Keratinocyte (primary cell): ENCODE measurements at regions not wholly inside any gene's neighbourhood (a gene's known extent, or its start where the extent isn't known, plus 50 kb on each side); places are given as distances from the start of the nearest gene placed in this dataset.

ENCODE experiments used
- DNase-seq: peaks from one replicate; pipeline ENCODE4 v3.0.0-alpha.2; 2011; ENCODE audit warnings: low read depth, missing footprints, low spot score
- FAIRE-seq: peaks from 2 replicates; lab custom pipeline; 2011; peaks lifted over from hg19 to GRCh38; lab: Jason Lieb, UNC
- H2AFZ ChIP-seq: 2 replicates; pipeline ENCODE4 v1.6.0; 2012; ENCODE audit warnings: low read length, control low read depth, inconsistent platforms; ENCODE audit not compliant: control insufficient read depth
- H3K27ac ChIP-seq: 2 replicates; pipeline ENCODE4 v1.5.1; 2011; ENCODE audit warnings: low read length; ENCODE audit not compliant: control insufficient read depth, insufficient read depth
- H3K27me3 ChIP-seq: 3 replicates; pipeline ENCODE4 v1.6.0; 2011; ENCODE audit warnings: low read length; ENCODE audit not compliant: control insufficient read depth, insufficient read depth; ENCODE audit errors: extremely low read depth
- H3K36me3 ChIP-seq, 2 experiments: 2 replicates in 1 of 2; 3 replicates in 1 of 2; pipeline ENCODE4 v1.5.1; 2011; ENCODE audit warnings: low read length in 2 of 2, mild to moderate bottlenecking in 1 of 2; ENCODE audit not compliant: control insufficient read depth in 2 of 2, insufficient read depth in 2 of 2; ENCODE audit errors: extremely low read depth in 1 of 2
- H3K4me1 ChIP-seq: 3 replicates; pipeline ENCODE4 v1.5.1; 2011; ENCODE audit warnings: low read length; ENCODE audit not compliant: control insufficient read depth, insufficient read depth; ENCODE audit errors: extremely low read depth
- H3K4me2 ChIP-seq: 3 replicates; pipeline ENCODE4 v1.6.0; 2011; ENCODE audit warnings: low read depth, low read length; ENCODE audit not compliant: control insufficient read depth, insufficient read depth; ENCODE audit errors: extremely low read depth
- H3K4me3 ChIP-seq, 3 experiments: fragments of 200-600 bp in 1 of 3; sonication (generic) in 1 of 3; 2 replicates in 2 of 3; 3 replicates in 1 of 3; pipeline ENCODE4 v1.5.1; 2011 to 2016; ENCODE audit warnings: low read length in 3 of 3, mild to moderate bottlenecking in 3 of 3, control low read depth in 2 of 3, inconsistent platforms in 1 of 3, low read depth in 1 of 3, mixed read lengths in 1 of 3, mixed run types in 1 of 3, moderate library complexity in 1 of 3; ENCODE audit not compliant: control insufficient read depth in 2 of 3, insufficient read depth in 2 of 3; ENCODE audit errors: extremely low read depth in 1 of 3
- H3K79me2 ChIP-seq: 2 replicates; pipeline ENCODE4 v1.6.0; 2012; ENCODE audit warnings: low read length; ENCODE audit not compliant: control insufficient read depth, insufficient read depth
- H3K9ac ChIP-seq: 3 replicates; pipeline ENCODE4 v1.6.0; 2011; ENCODE audit warnings: low read length; ENCODE audit not compliant: control insufficient read depth, insufficient read depth; ENCODE audit errors: extremely low read depth
- H3K9me1 ChIP-seq: 3 replicates; pipeline ENCODE4 v1.6.0; 2011; ENCODE audit warnings: low read length; ENCODE audit not compliant: control insufficient read depth, insufficient read depth; ENCODE audit errors: extremely low read depth
- H3K9me3 ChIP-seq: 2 replicates; pipeline ENCODE4 v1.5.1; 2012; ENCODE audit warnings: low read depth, low read length; ENCODE audit not compliant: control insufficient read depth
- H4K20me1 ChIP-seq: 3 replicates; pipeline ENCODE4 v1.6.0; 2011; ENCODE audit warnings: low read length; ENCODE audit not compliant: control insufficient read depth, insufficient read depth; ENCODE audit errors: extremely low read depth
- CTCF ChIP-seq, 3 experiments: IDR thresholded peaks in 1 of 3; conservative IDR thresholded peaks in 1 of 3; optimal IDR thresholded peaks in 1 of 3; 2 replicates in 2 of 3; 3 replicates in 1 of 3; pipeline versions ENCODE3 to v1.5.1; 2011; ENCODE audit warnings: low read length in 3 of 3, mild to moderate bottlenecking in 3 of 3, moderate library complexity in 2 of 3, control low read depth in 1 of 3, inconsistent platforms in 1 of 3; ENCODE audit not compliant: insufficient read depth in 2 of 3; ENCODE audit errors: extremely low read depth in 1 of 3
- EZH2 ChIP-seq: IDR thresholded peaks from one replicate; pipeline ENCODE4 v1.6.1; 2012; ENCODE audit warnings: inconsistent platforms, mild to moderate bottlenecking, low read length, moderate library complexity
- dilution Hi-C: fragments of 300-500 bp; cut with MboI; formaldehyde crosslinking; loops from one replicate; pipeline ENCODE4 v1.7.0; 2020; ENCODE audit warnings: low sequenced_read_pairs; ENCODE audit not compliant: extremely low pct_ligation_motif_present

- H3K4me3 ChIP-seq = no peak overlapping the region
- no peak for DNase-seq
- no peak overlapping the region for H3K9ac ChIP-seq
- H3K9me1 ChIP-seq = no peaks in the 10 kb centered on the region
- TF ChIP-seq CTCF (optimal IDR thresholded peaks at IDR 0.05 in 1 of 3, IDR thresholded peaks at IDR 0.05 in 1 of 3, conservative IDR thresholded peaks at IDR 0.05 in 1 of 3; ENCODE audit: extremely low read depth in 1 of 3, insufficient read depth in 2 of 3, low read length in 3 of 3) (no peak), EZH2 (no peak)
- H3K36me3 ChIP-seq = no peaks in the 10 kb centered on the region
- H2AFZ ChIP-seq = no peak overlapping the region
- no peak for FAIRE-seq
- no peaks in the 10 kb centered on the region for H3K27me3 ChIP-seq
- no peak overlapping the region for H3K4me2 ChIP-seq
- H4K20me1 ChIP-seq = no peaks in the 10 kb centered on the region
- no peaks in the 10 kb centered on the region for H3K9me3 ChIP-seq
- H3K79me2 ChIP-seq = no peaks in the 10 kb centered on the region
- H3K27ac ChIP-seq = no peak overlapping the region
- dilution Hi-C loops = no loop called here
- no peaks in the 10 kb centered on the region for H3K4me1 ChIP-seq
These were observed 170.8 kb downstream of the BUD13 start for GRCh38 chr11:116601814-116602636.

DNA sequence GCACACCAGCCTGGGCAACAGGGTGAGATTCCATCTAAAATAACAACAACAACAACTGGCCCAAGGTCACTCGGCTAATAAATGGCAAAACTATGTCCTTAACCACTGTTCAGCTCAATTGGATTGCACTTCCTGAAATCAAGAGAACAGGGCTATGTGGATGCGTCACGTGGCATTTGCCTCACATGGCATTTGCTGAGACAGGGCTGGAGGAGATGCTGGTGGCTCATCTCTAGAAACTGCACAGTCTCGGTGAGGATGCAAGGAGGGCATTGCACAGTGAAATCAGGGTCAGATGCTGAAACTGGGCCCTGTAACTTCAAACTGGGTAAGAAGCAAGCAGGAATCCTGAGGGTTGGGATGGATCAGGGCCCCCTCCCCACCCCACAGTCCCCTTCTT, 171.9 kb downstream of the BUD13 start:
- no peak overlapping the region for H3K27ac ChIP-seq
- no peak overlapping the region for H3K4me3 ChIP-seq
- dilution Hi-C loops = no loop called here
- FAIRE-seq (no peak), DNase-seq (no peak)
- H3K9me1 ChIP-seq = no peaks in the 10 kb centered on the region
- no peaks in the 10 kb centered on the region for H3K9me3 ChIP-seq
- TF ChIP-seq CTCF (optimal IDR thresholded peaks at IDR 0.05 in 1 of 3, IDR thresholded peaks at IDR 0.05 in 1 of 3, conservative IDR thresholded peaks at IDR 0.05 in 1 of 3; ENCODE audit: extremely low read depth in 1 of 3, insufficient read depth in 2 of 3, low read length in 3 of 3) = no peak
- no peak overlapping the region for H3K4me2 ChIP-seq
- no peaks in the 10 kb centered on the region for H3K27me3 ChIP-seq
- no peaks in the 10 kb centered on the region for H4K20me1 ChIP-seq
- no peak overlapping the region for H2AFZ ChIP-seq
- no peak overlapping the region for H3K9ac ChIP-seq
- H3K4me1 ChIP-seq = no peaks in the 10 kb centered on the region
- H3K36me3 ChIP-seq = no peaks in the 10 kb centered on the region
- H3K79me2 ChIP-seq = no peaks in the 10 kb centered on the region
